Nephron progenitor cell (in vitro differentiated cells): ENCODE measurements at regions not wholly inside any gene's neighbourhood (a gene's known extent, or its start where the extent isn't known, plus 50 kb on each side); places are given as distances from the start of the nearest gene placed in this dataset.

Source experiments
- DNase-seq: peaks from one replicate; pipeline ENCODE4 v3.0.0; 2021
- H3K27ac Mint-ChIP-seq: 2 replicates; pipeline ENCODE4 v1.8.0; 2021; ENCODE audit warnings: mild to moderate bottlenecking, moderate library complexity, mixed read lengths
- H3K27me3 Mint-ChIP-seq: 2 replicates; pipeline ENCODE4 v1.8.0; 2021; ENCODE audit warnings: mild to moderate bottlenecking, low read depth, mixed read lengths; ENCODE audit not compliant: poor library complexity
- H3K36me3 Mint-ChIP-seq: 2 replicates; pipeline ENCODE4 v1.8.0; 2021; ENCODE audit warnings: low read depth, mixed read lengths
- H3K4me1 Mint-ChIP-seq: 2 replicates; pipeline ENCODE4 v1.8.0; 2021; ENCODE audit warnings: mixed read lengths
- H3K4me3 Mint-ChIP-seq: 2 replicates; pipeline ENCODE4 v1.8.0; 2021; ENCODE audit warnings: mild to moderate bottlenecking, moderate library complexity, mixed read lengths
- H3K9me3 Mint-ChIP-seq: 2 replicates; pipeline ENCODE4 v1.8.0; 2021; ENCODE audit warnings: mild to moderate bottlenecking, moderate library complexity, mixed read lengths
- TF ChIP-seq, protein P1 (sequence below): fragments of 200-600 bp; sonication (generic); IDR thresholded peaks from 2 replicates; pipeline ENCODE4 v1.5.0; 2021; ENCODE audit warnings: antibody characterized with exemption

DNA sequence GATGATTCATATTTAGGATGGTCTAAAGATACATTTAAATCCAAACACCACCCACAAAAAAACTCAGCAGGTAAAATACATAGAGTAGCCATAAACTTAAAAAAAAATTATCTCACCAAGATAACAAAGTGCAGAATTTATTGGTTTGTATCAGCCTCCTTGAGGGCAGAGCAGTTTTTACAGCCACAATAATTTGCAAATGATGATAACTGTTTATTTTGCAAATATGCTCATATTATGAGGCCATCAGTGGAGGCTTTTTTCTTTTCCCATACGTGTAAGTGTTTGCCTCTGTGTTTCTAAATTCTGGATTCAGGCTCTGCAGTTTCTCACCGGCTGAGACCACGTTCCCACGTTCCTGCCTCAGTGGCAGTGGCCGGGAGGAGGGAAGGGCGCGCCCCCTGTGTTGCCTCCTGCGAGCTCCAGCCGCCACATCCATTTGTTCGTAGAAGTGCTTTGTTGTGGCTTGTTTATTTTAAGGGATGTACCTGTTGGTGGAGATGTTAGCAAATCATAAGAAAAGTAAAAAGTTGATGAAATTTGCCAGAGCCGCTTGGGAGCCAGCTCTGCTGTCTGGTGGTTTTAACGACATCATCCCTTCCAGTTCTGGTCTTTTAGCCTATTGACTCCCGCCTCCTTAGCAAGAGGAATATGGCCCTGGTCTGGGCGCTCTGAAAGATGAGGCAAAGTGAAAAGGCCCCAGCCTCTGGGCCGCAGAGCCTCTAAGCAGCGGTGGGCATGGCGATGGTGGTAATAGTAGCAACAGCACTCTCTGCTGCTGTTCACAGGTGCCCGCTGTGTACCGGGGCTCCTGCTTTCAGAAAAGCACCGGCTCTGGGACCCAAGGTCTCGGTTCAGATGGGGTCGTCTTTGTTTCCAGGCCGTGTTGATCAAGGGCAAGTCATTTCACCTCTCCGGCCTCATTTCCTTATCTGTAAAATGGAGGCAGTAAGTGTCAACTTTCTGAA lies 66.7 kb upstream of the PPARA start:
- no peak for DNase-seq
- Mint-ChIP-seq H3K4me3 (no peak overlapping the region), H3K36me3 (no peaks in the 10 kb centered on the region), H3K27me3 (peaks cover 5% of the 10 kb centered on the region), H3K27ac (no peak overlapping the region), H3K4me1 (peaks cover 5% of the 10 kb centered on the region), H3K9me3 (no peaks in the 10 kb centered on the region)
- TF ChIP-seq, protein P1, sequence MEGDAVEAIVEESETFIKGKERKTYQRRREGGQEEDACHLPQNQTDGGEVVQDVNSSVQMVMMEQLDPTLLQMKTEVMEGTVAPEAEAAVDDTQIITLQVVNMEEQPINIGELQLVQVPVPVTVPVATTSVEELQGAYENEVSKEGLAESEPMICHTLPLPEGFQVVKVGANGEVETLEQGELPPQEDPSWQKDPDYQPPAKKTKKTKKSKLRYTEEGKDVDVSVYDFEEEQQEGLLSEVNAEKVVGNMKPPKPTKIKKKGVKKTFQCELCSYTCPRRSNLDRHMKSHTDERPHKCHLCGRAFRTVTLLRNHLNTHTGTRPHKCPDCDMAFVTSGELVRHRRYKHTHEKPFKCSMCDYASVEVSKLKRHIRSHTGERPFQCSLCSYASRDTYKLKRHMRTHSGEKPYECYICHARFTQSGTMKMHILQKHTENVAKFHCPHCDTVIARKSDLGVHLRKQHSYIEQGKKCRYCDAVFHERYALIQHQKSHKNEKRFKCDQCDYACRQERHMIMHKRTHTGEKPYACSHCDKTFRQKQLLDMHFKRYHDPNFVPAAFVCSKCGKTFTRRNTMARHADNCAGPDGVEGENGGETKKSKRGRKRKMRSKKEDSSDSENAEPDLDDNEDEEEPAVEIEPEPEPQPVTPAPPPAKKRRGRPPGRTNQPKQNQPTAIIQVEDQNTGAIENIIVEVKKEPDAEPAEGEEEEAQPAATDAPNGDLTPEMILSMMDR: no peak

GRCh38 chr22:46084376-46084775 lies 66.0 kb upstream of the PPARA start:
- Mint-ChIP-seq H3K27ac (no peak overlapping the region), H3K36me3 (no peaks in the 10 kb centered on the region), H3K9me3 (no peaks in the 10 kb centered on the region), H3K4me1 (peaks cover 8% of the 10 kb centered on the region), H3K27me3 (no peaks in the 10 kb centered on the region), H3K4me3 (no peak overlapping the region)
- DNase-seq: no peak
- TF ChIP-seq, protein P1: no peak

- no peaks in the 10 kb centered on the region for H3K36me3 Mint-ChIP-seq
- no peak overlapping the region for H3K27ac Mint-ChIP-seq
- H3K4me1 Mint-ChIP-seq: peaks cover 16% of the 10 kb centered on the region
- no peaks in the 10 kb centered on the region for H3K27me3 Mint-ChIP-seq
- H3K9me3 Mint-ChIP-seq: no peaks in the 10 kb centered on the region
- TF ChIP-seq, protein P1: no peak
- DNase-seq: no peak
- H3K4me3 Mint-ChIP-seq: no peak overlapping the region
Observed at GRCh38 chr22:46084943-46085827, 65.1 kb upstream of the PPARA start.

DNA sequence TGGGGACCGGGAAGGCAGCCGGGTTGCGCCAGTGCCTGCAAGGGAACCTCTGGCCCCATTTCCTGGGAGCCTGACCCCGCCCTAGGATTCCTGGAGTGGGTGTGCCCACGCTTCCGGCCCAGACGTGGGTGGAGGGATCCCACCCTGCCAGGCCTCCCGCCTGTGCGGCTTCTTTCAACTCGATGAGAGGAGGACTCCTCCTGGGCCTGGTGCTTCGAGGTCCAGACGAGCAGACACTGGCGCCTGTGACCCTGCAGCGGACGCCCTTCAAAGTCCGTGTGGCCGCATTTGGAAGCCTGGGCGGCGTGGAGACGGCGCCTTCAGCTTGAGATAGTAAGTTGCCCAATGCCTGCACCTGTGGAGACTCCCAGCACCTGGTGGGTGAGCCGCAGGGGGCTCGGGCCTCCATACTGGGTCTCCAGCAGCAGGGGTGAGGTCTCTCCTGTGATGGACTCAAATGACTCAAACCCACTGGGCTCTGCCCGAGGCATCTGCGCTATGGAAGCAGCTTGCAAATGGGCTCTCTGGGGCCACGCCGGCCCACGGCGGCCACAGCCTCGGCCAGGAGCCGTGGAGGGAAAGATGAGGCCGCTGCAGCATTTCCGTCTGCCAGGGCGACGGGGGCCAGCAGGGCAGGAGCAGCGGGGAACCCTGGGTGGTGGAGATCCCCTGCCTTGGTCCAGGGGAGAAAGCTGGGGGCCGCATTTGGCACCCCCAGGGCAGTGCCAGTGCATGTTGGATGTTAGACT lies 64.3 kb upstream of the PPARA start:
- peaks cover 23% of the 10 kb centered on the region for H3K4me1 Mint-ChIP-seq
- no peak for DNase-seq
- no peak overlapping the region for H3K27ac Mint-ChIP-seq

More for the DNA sequence above, 64.3 kb upstream of the PPARA start:
- Mint-ChIP-seq H3K4me3 (no peak overlapping the region), H3K9me3 (no peaks in the 10 kb centered on the region), H3K27me3 (no peaks in the 10 kb centered on the region), H3K36me3 (no peaks in the 10 kb centered on the region)
- TF ChIP-seq, protein P1: no peak
